Spleen (tissue), 11 donors: ENCODE measurements at regions not wholly inside any gene's neighbourhood (a gene's known extent, or its start where the extent isn't known, plus 50 kb on each side); places are given as distances from the start of the nearest gene placed in this dataset.

ENCODE experiments used
- DNase-seq: peaks from one replicate; pipeline ENCODE4 v3.0.0-alpha.2; 2020
- H3K27ac ChIP-seq, 8 donors: fragments of 200-600 bp; sonication (generic) in 7 of 8; 1 replicate in 4 of 8; 2 replicates in 4 of 8; pipeline versions ENCODE4 v1.5.0 to v1.8.0; 2016 to 2021; ENCODE audit warnings: inconsistent platforms in 4 of 8, mild to moderate bottlenecking in 4 of 8, moderate library complexity in 1 of 8
- H3K27me3 ChIP-seq, 7 donors: fragments of 200-600 bp; sonication (generic) in 6 of 7; replicated peaks in 1 of 7; 1 replicate in 4 of 7; 2 replicates in 3 of 7; pipeline versions ENCODE4 v1.5.0 to v1.8.0; 2016 to 2021; ENCODE audit warnings: inconsistent platforms in 3 of 7, mild to moderate bottlenecking in 1 of 7
- H3K36me3 ChIP-seq, 6 donors: fragments of 200-600 bp; sonication (generic) in 5 of 6; 1 replicate in 4 of 6; 2 replicates in 2 of 6; pipeline versions ENCODE4 v1.5.0 to v1.8.0; 2016 to 2021; ENCODE audit warnings: inconsistent platforms in 2 of 6
- H3K4me1 ChIP-seq, 6 donors: fragments of 200-600 bp; sonication (generic) in 5 of 6; 1 replicate in 3 of 6; 2 replicates in 3 of 6; pipeline versions ENCODE4 v1.5.0 to v1.8.0; 2016 to 2021; ENCODE audit warnings: inconsistent platforms in 3 of 6
- H3K4me3 ChIP-seq, 8 donors: fragments of 200-600 bp; sonication (generic) in 7 of 8; 1 replicate in 4 of 8; 2 replicates in 4 of 8; pipeline versions ENCODE4 v1.5.0 to v1.8.0; 2016 to 2021; ENCODE audit warnings: inconsistent platforms in 4 of 8, mild to moderate bottlenecking in 4 of 8, moderate library complexity in 2 of 8
- H3K9me3 ChIP-seq, 8 donors: fragments of 200-600 bp; sonication (generic) in 7 of 8; 1 replicate in 4 of 8; 2 replicates in 4 of 8; pipeline versions ENCODE4 v1.5.0 to v1.8.0; 2016 to 2021; ENCODE audit warnings: inconsistent platforms in 4 of 8
- CTCF ChIP-seq, 11 experiments: fragments of 200-600 bp in 7 of 11; fragments of 450-650 bp in 4 of 11; sonication (generic) in 4 of 11; IDR thresholded peaks in 8 of 11; conservative IDR thresholded peaks in 3 of 11; 1 replicate in 7 of 11; 2 replicates in 4 of 11; pipeline versions ENCODE4 v1.4.0 to v1.8.0; 2016 to 2021; ENCODE audit warnings: antibody characterized with exemption in 11 of 11, inconsistent platforms in 4 of 11, mild to moderate bottlenecking in 1 of 11
- POLR2A ChIP-seq, 3 donors: fragments of 450-650 bp; IDR thresholded peaks; one replicate each; pipeline ENCODE4 v1.5.1; 2017; ENCODE audit warnings: antibody characterized with exemption in 3 of 3, mild to moderate bottlenecking in 1 of 3
- POLR2AphosphoS5 ChIP-seq, 3 donors: sonication (generic); formaldehyde crosslinking; IDR thresholded peaks; one replicate each; pipeline ENCODE4 v1.5.1; 2017; ENCODE audit warnings: antibody characterized with exemption in 3 of 3
- WGBS, 5 donors: extraction: QIAGEN DNeasy Blood & Tissue Kit in 3 of 5; methylation state at CpG; one replicate each; pipeline versions ENCODE4 v1.1.5 to v1.1.7; 2013 to 2018; 5-methylcytosine and 5-hydroxymethylcytosine counted together
- intact Hi-C: fragments of 100-400 bp; cut with DNase I; formaldehyde crosslinking; loops from one replicate; pipeline ENCODE4 v1.15.0; 2023; ENCODE audit warnings: low total_unique reads
- donor health status: healthy with polysubstance abuse.
- donor health status: DM: no; HTN: no; CAD: no; lungs with moderate emphysema.
- donor health status: DM: no; HTN: no; CAD: no.
- donor health status: Bipolar disorder and iron deficiency.
- donor health status: healthy.
- donor health status: DM: no; HTN: no; CAD: no.
- donor health status: DM: yes; HTN: yes; CAD: no.

DNA sequence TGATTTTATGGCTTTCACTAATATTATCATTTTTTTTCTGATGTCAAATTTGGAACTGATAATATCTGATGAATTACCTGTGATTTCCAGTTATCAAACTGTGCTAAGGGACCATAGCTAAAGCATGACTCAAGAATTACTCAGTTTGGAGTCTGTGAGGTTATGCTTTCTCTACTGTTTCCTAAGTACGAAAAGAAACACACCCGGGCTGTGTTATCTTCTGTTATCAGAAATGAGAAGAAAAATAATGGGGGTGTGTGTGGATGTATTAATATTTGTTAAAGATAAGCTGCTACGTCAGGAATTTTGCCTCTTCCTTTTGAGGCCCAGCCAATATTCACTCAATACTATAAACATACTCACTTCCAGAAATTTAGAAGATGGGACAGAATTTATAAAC lies 1401.9 kb upstream of the FLRT2 start:
- 48 to 72% (median 59%) methylated on average over 3 of the region's 3 CpGs for WGBS, 5 donors
- no peak for DNase-seq
- no peaks in the 10 kb centered on the region for H3K36me3 ChIP-seq
- no peak overlapping the region for H3K27ac ChIP-seq
- H3K27me3 ChIP-seq: no peaks in the 10 kb centered on the region
- TF ChIP-seq POLR2A (IDR thresholded peaks at IDR 0.05): no peak
- no peak for TF ChIP-seq POLR2AphosphoS5 (IDR thresholded peaks at IDR 0.05)
- TF ChIP-seq CTCF (IDR thresholded peaks at IDR 0.05 in 8 of 11, conservative IDR thresholded peaks at IDR 0.05 in 3 of 11): no peak
- no peaks in the 10 kb centered on the region for H3K4me1 ChIP-seq
- no peak overlapping the region for H3K4me3 ChIP-seq
- peaks cover 0 to 3% (median 0%) of the 10 kb centered on the region in 8 donors for H3K9me3 ChIP-seq
- intact Hi-C loops: no loop called here

DNA sequence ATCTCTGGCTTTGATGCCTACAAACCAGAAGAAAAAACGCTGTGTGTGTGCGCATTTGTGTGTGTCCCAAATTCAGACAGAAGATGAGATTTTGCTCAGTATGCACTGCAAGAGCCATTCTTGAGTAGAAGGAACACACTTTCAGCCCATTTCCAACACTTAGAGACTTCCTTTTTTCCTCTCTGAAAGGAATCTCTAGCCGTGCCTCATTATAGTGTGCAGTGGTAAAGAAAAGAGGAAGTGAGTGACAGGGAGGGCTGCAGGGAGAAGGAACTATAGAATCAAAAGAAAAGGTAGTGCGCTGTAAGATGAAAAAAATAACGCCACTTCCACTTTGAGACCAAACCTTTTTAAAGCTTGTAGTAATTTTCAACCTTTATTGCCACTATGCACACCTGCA lies 1400.9 kb upstream of the FLRT2 start:
- no peaks in the 10 kb centered on the region for H3K27me3 ChIP-seq
- 14 to 50% (median 25%) methylated on average over 5 of the region's 5 CpGs for WGBS, 5 donors
- no peaks in the 10 kb centered on the region for H3K4me1 ChIP-seq
- DNase-seq: no peak
- peaks cover 0 to 5% (median 0%) of the 10 kb centered on the region in 8 donors for H3K9me3 ChIP-seq
- no peak overlapping the region for H3K4me3 ChIP-seq
- H3K36me3 ChIP-seq: no peaks in the 10 kb centered on the region
- intact Hi-C loops: no loop called here
- TF ChIP-seq CTCF (IDR thresholded peaks at IDR 0.05 in 8 of 11, conservative IDR thresholded peaks at IDR 0.05 in 3 of 11) (no peak), POLR2A (IDR thresholded peaks at IDR 0.05) (no peak), POLR2AphosphoS5 (IDR thresholded peaks at IDR 0.05) (no peak)
- H3K27ac ChIP-seq: no peak overlapping the region

- TF ChIP-seq POLR2AphosphoS5 (IDR thresholded peaks at IDR 0.05) (no peak), CTCF (IDR thresholded peaks at IDR 0.05 in 8 of 11, conservative IDR thresholded peaks at IDR 0.05 in 3 of 11) (no peak), POLR2A (IDR thresholded peaks at IDR 0.05) (no peak)
- peaks cover 0 to 5% (median 0%) of the 10 kb centered on the region in 8 donors for H3K9me3 ChIP-seq
- H3K27me3 ChIP-seq: no peaks in the 10 kb centered on the region
- DNase-seq: no peak
- no peaks in the 10 kb centered on the region for H3K4me1 ChIP-seq
- intact Hi-C loops: no loop called here
- no peak overlapping the region for H3K27ac ChIP-seq
- H3K36me3 ChIP-seq: no peaks in the 10 kb centered on the region
- WGBS, 5 donors: 56 to 86% (median 79%) methylated on average over 1 of the region's 1 CpG
- H3K4me3 ChIP-seq: no peak overlapping the region
Measured at GRCh38 chr14:84129941-84130340, 1400.0 kb upstream of the FLRT2 start.

GRCh38 chr14:84131924-84132323 lies 1398.0 kb upstream of the FLRT2 start:
- Histone ChIP-seq H3K4me3 (no peak overlapping the region), H3K4me1 (no peaks in the 10 kb centered on the region), H3K27me3 (no peaks in the 10 kb centered on the region), H3K9me3 (peaks cover 0 to 13% (median 6%) of the 10 kb centered on the region in 8 donors), H3K27ac (no peak overlapping the region), H3K36me3 (no peaks in the 10 kb centered on the region)
- intact Hi-C loops: no loop called here
- DNase-seq: no peak
- no peak for TF ChIP-seq POLR2A (IDR thresholded peaks at IDR 0.05)

- 62 to 96% (median 84%) methylated on average over 2 of the region's 2 CpGs for WGBS, 5 donors
- no peaks in the 10 kb centered on the region for H3K27me3 ChIP-seq
- no peak overlapping the region for H3K4me3 ChIP-seq
- no peak for TF ChIP-seq POLR2AphosphoS5 (IDR thresholded peaks at IDR 0.05)
- no peak for TF ChIP-seq POLR2A (IDR thresholded peaks at IDR 0.05)
- no peak for TF ChIP-seq CTCF (IDR thresholded peaks at IDR 0.05 in 8 of 11, conservative IDR thresholded peaks at IDR 0.05 in 3 of 11)
- DNase-seq: no peak
- no peaks in the 10 kb centered on the region for H3K36me3 ChIP-seq
- H3K9me3 ChIP-seq: peaks cover 0 to 14% (median 3%) of the 10 kb centered on the region in 8 donors
- no peak overlapping the region for H3K27ac ChIP-seq
- intact Hi-C loops: no loop called here
- no peaks in the 10 kb centered on the region for H3K4me1 ChIP-seq
Measured at GRCh38 chr14:84144166-84144565, 1385.8 kb upstream of the FLRT2 start.
